T-helper 1 cell treated with Interleukin-12 subunit alpha and Interleukin-12 subunit beta and Interleukin-4 antibody, amounts not matched to agents 30 μg/mL and 1 μg/mL, for 36 hours (primary cell): ENCODE measurements at regions not wholly inside any gene's neighbourhood (a gene's known extent, or its start where the extent isn't known, plus 50 kb on each side); places are given as distances from the start of the nearest gene placed in this dataset.
"Not testable (repeated sequence)": the region's sequence is repeated elsewhere in the genome, so short reads cannot be mapped to it uniquely, and the experiment has no call there.

Experiments used
- H3K27ac Mint-ChIP-seq: one replicate; pipeline ENCODE4 v1.8.0; 2021; ENCODE audit warnings: mild to moderate bottlenecking, mixed read lengths
- H3K27me3 Mint-ChIP-seq: one replicate; pipeline ENCODE4 v1.8.0; 2021; ENCODE audit warnings: low read depth, mixed read lengths
- H3K36me3 Mint-ChIP-seq: one replicate; pipeline ENCODE4 v1.8.0; 2021; ENCODE audit warnings: low read depth, mixed read lengths
- H3K4me1 Mint-ChIP-seq: one replicate; pipeline ENCODE4 v1.8.0; 2021; ENCODE audit warnings: low read depth, mixed read lengths
- H3K4me3 Mint-ChIP-seq: one replicate; pipeline ENCODE4 v1.8.0; 2021; ENCODE audit warnings: mild to moderate bottlenecking, moderate library complexity, mixed read lengths
- H3K9me3 Mint-ChIP-seq: one replicate; pipeline ENCODE4 v1.8.0; 2021; ENCODE audit warnings: mixed read lengths

DNA sequence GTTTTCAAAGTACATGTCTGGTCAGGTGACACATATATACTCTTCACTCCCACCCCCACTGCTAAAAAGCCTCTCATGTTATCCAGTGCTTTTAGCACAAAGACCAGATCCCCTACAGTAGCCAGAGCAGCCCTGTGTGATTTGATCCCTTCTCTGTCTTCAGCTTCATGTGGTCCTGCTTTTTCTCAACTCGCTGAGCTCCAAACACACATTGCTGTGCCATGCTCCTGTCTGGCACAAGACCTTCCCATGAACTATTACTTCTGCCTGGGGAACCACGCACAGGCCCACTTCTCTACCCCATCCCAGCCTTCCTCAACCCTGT, 127.1 kb downstream of the RASSF10 start:
- H3K27ac Mint-ChIP-seq: no peak overlapping the region
- peaks cover 5% of the 10 kb centered on the region for H3K27me3 Mint-ChIP-seq
- no peaks in the 10 kb centered on the region for H3K4me1 Mint-ChIP-seq
- H3K36me3 Mint-ChIP-seq: no peaks in the 10 kb centered on the region
- H3K4me3 Mint-ChIP-seq: no peak overlapping the region
- no peaks in the 10 kb centered on the region for H3K9me3 Mint-ChIP-seq

DNA sequence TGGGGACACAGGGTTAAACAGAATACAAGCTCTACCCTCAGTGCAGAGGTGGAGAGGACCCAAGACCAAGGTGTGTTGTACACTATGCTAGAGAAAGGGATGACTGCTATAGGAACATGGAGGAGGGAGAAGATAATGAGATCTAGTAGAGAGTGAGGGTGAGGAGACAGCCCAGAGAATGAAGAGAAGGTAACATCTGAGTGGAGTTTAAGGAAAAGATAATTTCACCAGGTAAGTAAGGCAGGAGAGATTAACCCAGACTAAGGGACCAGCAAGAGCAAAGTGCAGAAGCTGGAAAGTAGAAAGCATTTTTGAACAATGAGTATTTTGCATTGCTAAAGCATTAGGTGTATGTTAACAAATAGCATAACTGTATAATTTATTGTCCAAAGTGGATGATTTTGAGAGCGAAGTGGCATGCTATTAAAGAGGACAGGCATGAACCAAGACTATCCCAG, 128.8 kb downstream of the RASSF10 start:
- Mint-ChIP-seq H3K4me1 (no peaks in the 10 kb centered on the region), H3K36me3 (no peaks in the 10 kb centered on the region)

DNA sequence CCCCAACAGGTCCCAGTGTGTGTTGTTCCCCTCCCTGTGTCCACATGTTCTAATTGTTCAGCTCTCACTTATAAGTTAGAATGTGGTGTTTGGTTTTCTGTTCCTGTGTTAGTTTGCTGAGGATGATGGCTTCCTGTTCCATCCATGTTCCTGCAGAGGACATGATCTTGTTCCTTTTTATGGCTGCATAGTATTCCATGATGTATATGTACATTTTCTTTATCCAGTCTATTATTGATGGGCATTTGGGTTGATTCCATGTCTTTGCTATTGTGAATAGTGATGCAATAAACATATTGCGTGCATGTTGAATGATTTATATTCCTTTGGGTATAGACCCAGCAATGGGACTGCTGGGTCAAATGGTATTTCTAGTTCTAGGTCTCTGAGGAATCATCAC, 130.0 kb downstream of the RASSF10 start:
- H3K36me3 Mint-ChIP-seq, H3K27me3 Mint-ChIP-seq, H3K9me3 Mint-ChIP-seq, H3K27ac Mint-ChIP-seq, H3K4me1 Mint-ChIP-seq, H3K4me3 Mint-ChIP-seq: not testable (repeated sequence)

More for the DNA sequence above, 128.8 kb downstream of the RASSF10 start:
- no peak overlapping the region for H3K4me3 Mint-ChIP-seq
- H3K9me3 Mint-ChIP-seq: no peaks in the 10 kb centered on the region
- no peak overlapping the region for H3K27ac Mint-ChIP-seq
- H3K27me3 Mint-ChIP-seq: peaks cover 5% of the 10 kb centered on the region

DNA sequence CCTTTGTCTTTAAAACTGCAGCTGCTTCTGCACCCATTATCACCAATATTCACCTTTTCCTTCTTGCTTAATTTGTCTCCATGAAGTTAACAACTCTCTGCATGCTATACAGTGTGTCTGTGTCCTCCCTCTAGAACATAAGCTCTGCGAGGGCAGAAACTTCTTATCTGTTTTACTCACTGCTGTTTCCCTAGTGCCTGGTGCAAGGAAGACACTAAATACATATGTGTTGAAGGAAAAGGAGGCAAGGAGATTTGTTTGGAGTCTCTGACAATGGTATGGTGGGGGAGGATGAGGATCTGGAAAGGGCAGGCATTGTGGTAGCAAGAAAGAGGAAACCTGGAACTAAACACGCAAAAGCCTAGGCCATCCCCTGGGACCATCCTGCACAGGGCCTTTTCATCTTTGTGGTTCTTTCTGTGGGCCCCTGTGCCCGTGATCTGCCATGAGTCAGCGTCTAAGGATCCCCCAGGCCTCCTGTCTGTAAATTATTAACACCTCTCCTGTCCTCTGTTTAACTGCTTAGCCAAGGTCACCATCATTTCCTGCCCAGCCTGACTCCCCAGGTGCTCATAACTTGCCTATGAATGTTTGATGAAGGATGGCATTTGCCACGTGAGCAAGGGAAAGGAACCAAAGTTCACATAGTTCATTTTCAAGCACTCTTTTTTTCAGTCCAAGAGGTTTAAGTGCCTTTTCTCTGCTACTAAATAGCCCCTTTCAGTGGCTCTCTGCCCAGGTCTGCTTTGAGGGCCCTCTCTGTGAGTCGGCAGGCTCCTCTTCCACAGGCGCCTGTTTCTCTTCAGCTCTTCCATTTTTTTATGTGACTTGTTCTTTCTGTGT, 131.1 kb downstream of the RASSF10 start:
- H3K36me3 Mint-ChIP-seq: no peaks in the 10 kb centered on the region
- H3K4me3 Mint-ChIP-seq: no peak overlapping the region
- H3K27me3 Mint-ChIP-seq: peaks cover 5% of the 10 kb centered on the region

DNA sequence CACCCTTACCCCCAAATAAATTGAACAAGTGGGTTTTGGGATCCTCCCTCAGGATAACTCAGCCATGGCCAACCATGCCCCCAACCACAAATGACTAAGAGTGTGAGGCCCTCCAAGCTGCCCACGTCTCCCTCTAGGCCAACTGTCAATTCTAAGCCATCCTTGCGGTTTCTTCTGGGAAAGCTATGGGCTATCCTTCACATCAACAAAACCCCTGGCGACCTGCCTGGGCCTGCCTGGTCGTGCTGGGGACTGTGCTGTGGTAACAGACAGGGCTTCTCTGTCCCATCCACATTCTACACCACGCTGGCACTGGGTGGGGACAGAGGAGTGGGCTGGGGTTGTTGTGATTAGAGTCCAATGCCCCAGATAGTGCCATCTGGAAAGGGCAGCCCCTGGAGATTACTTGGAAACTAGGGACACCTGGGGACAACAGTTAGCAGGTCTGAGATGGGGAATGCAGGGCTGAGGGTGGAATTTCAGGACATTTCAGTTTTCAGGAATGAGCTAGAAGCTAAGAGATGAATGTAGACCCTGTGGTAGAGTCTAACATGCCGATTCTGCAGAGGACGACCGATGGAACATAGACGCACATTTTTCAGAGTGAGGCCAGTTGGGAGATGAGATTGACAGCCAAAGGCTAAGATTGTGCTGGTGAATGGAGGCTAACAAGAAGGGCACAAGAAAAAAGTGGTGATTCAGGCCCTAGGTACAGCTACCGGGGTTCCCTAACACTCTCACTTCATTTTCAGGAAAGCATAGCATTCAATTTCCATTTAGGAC, 131.9 kb downstream of the RASSF10 start:
- Mint-ChIP-seq H3K9me3 (no peaks in the 10 kb centered on the region), H3K4me3 (no peak overlapping the region), H3K36me3 (no peaks in the 10 kb centered on the region), H3K4me1 (no peaks in the 10 kb centered on the region), H3K27ac (no peak overlapping the region), H3K27me3 (peaks cover 10% of the 10 kb centered on the region)

More for the DNA sequence above, 131.1 kb downstream of the RASSF10 start:
- Mint-ChIP-seq H3K9me3 (no peaks in the 10 kb centered on the region), H3K4me1 (no peaks in the 10 kb centered on the region), H3K27ac (no peak overlapping the region)

DNA sequence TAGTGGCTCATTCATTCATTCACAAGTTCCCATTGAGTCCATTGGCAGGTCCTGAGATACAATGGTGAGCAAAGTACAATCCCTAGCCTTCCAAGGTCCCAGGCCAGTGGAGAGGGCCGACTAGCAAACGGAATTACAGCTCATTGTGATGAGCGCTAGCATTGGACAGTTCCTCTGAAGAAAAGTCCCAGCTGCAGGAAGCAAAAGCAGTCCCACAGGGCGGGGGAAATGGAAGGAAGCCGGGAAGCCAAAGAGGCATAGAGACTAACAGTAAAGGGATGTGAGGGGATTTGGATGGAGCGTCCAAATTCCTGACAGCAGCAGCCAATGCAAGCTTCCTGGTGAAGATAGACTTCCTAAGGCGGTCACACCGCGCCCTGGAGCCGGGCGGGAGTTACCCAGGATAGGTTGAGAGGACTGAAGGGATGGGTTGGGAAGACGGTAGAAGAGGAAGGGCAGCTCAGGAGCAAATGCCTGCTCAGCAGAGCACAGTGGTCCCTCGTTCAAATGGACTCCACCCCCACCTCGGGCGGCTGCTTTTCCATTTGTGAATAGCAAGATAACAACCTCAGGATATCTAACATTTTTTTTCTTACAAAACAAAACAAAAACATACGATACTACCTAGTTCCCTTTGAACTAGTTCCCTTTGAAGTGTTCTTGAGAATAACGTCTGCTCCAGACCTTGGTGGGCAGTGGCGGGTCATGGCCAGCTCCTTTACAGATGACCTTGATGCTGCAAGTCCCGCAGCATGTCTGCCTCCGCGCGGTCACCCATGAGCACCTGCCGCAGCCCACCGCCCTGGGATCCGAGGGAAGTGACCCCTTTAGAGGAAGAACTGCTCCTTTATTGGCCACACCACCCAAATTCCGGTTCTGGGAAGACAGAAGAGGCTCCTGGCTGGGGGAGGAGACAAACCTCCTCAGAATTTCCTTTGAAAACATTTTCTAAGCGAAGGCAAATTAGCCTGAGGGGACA, 132.9 kb downstream of the RASSF10 start:
- Mint-ChIP-seq H3K27me3 (peaks cover 10% of the 10 kb centered on the region), H3K27ac (no peak overlapping the region), H3K4me1 (no peaks in the 10 kb centered on the region), H3K9me3 (no peaks in the 10 kb centered on the region), H3K4me3 (no peak overlapping the region), H3K36me3 (no peaks in the 10 kb centered on the region)

DNA sequence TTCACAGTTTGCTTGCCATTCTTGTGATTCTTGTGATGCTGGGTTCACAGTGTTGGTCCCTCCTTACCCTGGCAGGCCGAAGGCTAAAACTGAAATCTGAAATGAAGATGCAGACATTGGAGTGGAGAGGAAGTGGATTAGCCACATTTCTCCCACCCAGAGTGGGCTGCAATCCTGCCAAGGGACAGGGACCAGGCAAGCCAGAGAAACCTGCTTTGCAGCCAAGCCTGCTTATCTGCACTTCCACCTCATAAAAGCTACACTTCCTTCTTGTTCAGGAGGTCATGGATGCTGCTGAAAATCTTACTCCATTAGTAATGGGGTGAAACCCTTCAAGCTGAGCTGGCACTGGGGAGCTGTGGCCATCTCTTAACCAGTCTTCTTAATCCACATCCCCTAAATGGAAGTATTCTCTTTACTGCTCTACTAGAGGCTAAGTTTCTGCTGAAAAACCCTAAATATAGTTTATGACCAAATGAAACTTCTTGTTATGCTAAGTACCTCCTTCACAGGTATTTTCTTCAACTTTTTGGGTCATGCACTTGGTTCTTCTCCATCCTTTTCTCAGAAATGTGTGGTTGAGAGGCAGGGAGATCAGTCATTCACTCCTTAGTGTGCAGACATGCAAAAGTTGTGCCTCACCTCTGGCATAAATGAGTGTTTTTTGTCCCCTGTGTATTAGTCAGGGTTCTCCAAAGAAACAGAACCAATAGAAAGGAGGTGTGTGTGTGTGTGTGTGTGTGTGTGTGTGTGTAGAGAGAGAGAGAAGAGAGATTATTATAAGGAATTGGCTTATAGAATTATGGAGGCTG, 133.9 kb upstream of the BMAL1 start:
- no peaks in the 10 kb centered on the region for H3K9me3 Mint-ChIP-seq
- H3K4me1 Mint-ChIP-seq: no peaks in the 10 kb centered on the region
- H3K4me3 Mint-ChIP-seq: no peak overlapping the region
- no peak overlapping the region for H3K27ac Mint-ChIP-seq
- no peaks in the 10 kb centered on the region for H3K36me3 Mint-ChIP-seq
- peaks cover 10% of the 10 kb centered on the region for H3K27me3 Mint-ChIP-seq

DNA sequence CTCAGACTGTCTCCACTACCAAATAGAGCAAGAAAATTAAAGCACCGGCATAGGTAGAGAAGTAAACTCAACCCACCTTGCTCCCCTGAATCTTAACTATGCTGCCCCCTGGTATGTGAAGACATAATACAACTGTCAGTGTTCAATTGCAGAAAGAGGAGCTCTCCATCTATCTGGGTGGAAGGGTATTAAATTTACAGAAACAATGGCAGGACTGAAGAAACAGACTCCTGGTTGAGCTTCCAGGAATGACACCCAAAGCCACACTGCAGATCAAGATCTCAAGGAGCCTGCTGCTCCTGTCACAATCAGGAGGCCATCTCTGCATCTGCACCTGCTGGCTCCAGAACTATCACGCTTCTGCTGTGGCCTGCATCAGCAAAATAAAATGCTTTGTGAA, 132.1 kb upstream of the BMAL1 start:
- H3K9me3 Mint-ChIP-seq: no peaks in the 10 kb centered on the region
- H3K27ac Mint-ChIP-seq: no peak overlapping the region
- H3K4me3 Mint-ChIP-seq: no peak overlapping the region
- H3K36me3 Mint-ChIP-seq: no peaks in the 10 kb centered on the region
- H3K27me3 Mint-ChIP-seq: peaks cover 10% of the 10 kb centered on the region
- no peaks in the 10 kb centered on the region for H3K4me1 Mint-ChIP-seq

DNA sequence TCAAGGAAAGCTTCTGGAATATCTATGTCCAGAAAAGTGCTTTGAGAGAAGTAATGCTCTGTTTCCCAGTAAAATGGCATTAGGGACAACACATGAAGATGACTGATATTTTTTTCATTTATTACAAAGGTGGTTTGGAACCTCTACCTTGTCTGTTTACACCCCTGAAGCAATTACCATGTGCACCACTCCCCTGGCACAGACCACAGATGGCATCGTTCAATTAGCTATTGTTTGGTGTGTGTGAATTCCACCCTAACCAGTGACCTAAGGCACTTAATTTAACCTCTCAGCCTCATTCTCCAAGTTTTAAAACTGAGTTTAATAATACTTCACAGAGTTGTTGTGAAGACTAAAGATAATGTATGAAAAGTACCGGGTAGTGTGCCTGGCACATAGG, 127.6 kb upstream of the BMAL1 start:
- Mint-ChIP-seq H3K4me3 (no peak overlapping the region), H3K27me3 (peaks cover 10% of the 10 kb centered on the region), H3K9me3 (peaks cover 4% of the 10 kb centered on the region), H3K27ac (no peak overlapping the region), H3K4me1 (no peaks in the 10 kb centered on the region), H3K36me3 (no peaks in the 10 kb centered on the region)

DNA sequence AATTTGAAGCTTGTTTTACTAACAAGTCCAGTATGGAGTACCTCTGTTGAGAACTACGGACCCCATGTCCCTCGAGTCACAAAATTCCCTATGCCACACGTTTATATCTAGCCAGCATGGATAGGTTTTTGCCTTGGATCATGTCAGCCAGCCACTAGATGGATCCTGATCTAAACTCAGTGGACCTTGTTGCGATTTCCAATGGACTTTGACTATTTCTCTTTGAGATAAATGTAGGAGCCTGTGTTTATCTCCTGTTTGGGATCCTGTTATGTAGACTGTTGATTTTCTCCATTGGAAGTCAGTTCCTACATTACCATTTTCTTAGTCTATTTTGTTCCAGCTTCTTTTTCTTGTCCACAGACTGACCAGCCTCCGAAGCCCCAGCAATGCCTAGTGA, 127.1 kb upstream of the BMAL1 start:
- Mint-ChIP-seq H3K4me1 (no peaks in the 10 kb centered on the region), H3K9me3 (peaks cover 9% of the 10 kb centered on the region), H3K27me3 (peaks cover 7% of the 10 kb centered on the region), H3K4me3 (no peak overlapping the region), H3K27ac (no peak overlapping the region), H3K36me3 (no peaks in the 10 kb centered on the region)

DNA sequence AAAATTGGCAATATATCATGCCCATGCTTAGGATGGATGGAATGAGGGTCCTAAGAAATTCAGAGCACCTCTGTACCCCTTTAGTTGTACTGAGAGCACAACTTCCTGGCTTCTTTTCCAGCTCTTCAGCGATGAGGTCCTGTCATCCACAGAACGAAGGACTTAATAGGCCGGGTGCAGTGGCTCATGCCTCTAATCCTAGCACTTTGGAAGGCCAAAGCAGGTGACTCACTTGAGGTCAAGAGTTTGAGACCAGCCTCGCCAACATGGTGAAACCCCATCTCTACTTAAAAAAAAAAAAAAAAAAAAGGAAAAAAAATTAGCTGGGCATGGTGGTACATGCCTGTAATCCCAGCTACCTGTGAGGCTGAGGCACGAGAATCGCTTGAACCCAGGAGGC, 125.3 kb upstream of the BMAL1 start:
- Mint-ChIP-seq H3K27me3 (peaks cover 5% of the 10 kb centered on the region), H3K4me1 (peaks cover 3% of the 10 kb centered on the region), H3K27ac (no peak overlapping the region), H3K9me3 (peaks cover 17% of the 10 kb centered on the region), H3K36me3 (peaks cover under 1% of the 10 kb centered on the region), H3K4me3 (no peak overlapping the region)

DNA sequence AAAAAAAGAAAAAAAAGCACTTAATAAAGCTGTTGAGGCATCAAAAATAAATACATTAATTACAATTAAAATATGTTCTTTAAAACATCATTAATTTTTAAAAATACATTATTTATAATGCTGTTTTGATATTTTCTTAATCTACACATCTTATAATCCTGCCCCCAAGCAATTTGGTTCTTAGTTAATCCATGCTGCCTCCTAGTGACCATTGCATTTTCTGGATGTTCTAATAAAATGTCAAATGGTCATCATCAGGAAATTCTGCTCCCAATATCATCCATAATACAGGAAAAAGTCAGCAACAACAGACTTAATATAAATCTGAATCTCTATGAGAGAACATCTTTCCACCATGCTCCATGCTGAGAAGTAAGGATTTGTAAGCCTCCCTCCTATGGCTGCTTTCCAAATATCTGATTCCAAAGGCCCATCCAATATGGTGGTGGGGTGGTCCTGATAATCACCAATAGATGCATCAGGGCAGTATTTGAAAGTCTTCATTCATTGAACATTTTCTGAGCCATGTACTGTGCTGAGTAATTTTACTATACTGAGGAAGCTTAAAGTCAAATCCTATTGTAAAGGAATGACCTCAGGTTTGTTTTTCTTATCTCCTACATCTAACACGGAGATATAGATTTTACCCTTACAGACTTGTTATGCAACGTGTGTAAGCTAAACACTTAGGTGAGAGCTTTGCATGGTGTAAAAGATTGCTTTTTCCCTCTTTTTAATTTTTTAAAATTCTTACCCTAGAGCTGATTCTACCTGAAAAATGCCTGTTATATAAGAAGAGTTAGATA, 124.7 kb upstream of the BMAL1 start:
- Mint-ChIP-seq H3K27ac (no peak overlapping the region), H3K27me3 (peaks cover 5% of the 10 kb centered on the region), H3K4me3 (no peak overlapping the region), H3K36me3 (peaks cover 3% of the 10 kb centered on the region), H3K4me1 (peaks cover 3% of the 10 kb centered on the region), H3K9me3 (peaks cover 19% of the 10 kb centered on the region)

DNA sequence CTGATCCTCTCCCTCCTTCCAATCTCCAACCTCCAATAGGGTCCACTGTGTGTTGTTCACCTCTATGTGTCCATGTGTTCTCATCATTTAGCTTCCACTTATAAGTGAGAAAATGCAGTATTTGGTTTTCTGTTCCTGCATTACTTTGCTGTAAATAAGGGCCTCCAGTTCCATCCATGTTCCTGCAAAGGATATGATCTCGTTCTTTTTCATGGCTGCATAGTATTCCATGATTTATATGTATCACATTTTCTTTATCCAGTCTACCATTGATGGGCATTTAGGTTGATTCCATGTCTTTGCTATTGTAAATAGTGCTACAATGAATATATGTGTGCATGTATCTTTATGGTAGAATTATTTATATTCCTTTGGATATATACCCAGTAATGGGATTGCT, 123.2 kb upstream of the BMAL1 start:
- not testable (repeated sequence) for H3K4me1 Mint-ChIP-seq, H3K36me3 Mint-ChIP-seq, H3K4me3 Mint-ChIP-seq, H3K27me3 Mint-ChIP-seq, H3K27ac Mint-ChIP-seq
- H3K9me3 Mint-ChIP-seq: peaks cover 24% of the 10 kb centered on the region
